ENCODE measurements at regions not wholly inside any gene's neighbourhood (a gene's known extent, or its start where the extent isn't known, plus 50 kb on each side); places are given as distances from the start of the nearest gene placed in this dataset.

DNA sequence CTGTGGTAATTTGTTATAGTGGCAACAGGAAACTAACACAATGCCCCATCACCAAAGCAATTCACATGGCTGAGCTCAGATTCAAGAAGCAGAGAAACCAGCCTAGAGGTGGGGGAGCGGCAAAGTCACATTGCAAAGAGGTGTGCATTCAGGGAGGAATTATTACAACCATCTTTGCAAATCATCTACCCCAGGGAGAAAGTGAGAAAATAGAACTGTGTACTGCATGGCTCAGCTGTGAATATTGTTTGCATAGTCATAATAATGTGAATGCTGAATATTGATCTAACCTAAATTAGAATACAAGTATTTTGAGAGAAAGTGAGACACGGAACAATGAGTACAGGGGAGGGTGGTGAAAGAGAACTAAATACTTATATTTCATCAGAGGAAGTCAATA is 387.9 kb downstream of the BCOR start:
- Histone ChIP-seq H3K4me3 (ENCODE audit: low read length) (no peak overlapping the region), H3K9ac (ENCODE audit: low read length) (no peak overlapping the region), H3F3A (ENCODE audit: insufficient read depth, low read length, poor library complexity, severe bottlenecking) (no peaks in the 10 kb centered on the region), H3K4me2 (ENCODE audit: low read length) (no peak overlapping the region), H3K9me2 (ENCODE audit: insufficient read depth, low read length) (no peaks in the 10 kb centered on the region), H3K36me3 (ENCODE audit: insufficient read depth, low read length) (no peaks in the 10 kb centered on the region), H3K27ac (ENCODE audit: low read length) (no peak overlapping the region), H2AFZ (ENCODE audit: low read depth, low read length) (no peak overlapping the region), H3K79me2 (replicated peaks; ENCODE audit: insufficient read depth, low read length) (no peaks in the 10 kb centered on the region), H4K20me1 (ENCODE audit: insufficient read depth) (no peaks in the 10 kb centered on the region), H3K9me3 (ENCODE audit: low read length) (no peaks in the 10 kb centered on the region), H3K27me3 (ENCODE audit: insufficient read depth, low read depth, low read length) (no peaks in the 10 kb centered on the region)
- TF ChIP-seq MXI1 (conservative IDR thresholded peaks at IDR 0.05; ENCODE audit: poor library complexity, severe bottlenecking) (no peak), RAD21 (conservative IDR thresholded peaks at IDR 0.05) (no peak), POLR2AphosphoS5 (IDR thresholded peaks at IDR 0.05) (no peak), EP300 (conservative IDR thresholded peaks at IDR 0.05; ENCODE audit: poor library complexity, severe bottlenecking) (no peak), EZH2 (IDR thresholded peaks at IDR 0.05; ENCODE audit: borderline replicate concordance, insufficient read depth, low read length, poor library complexity, severe bottlenecking) (no peak), TAF1 (IDR thresholded peaks at IDR 0.05; ENCODE audit: low read depth) (no peak), SMC3 (conservative IDR thresholded peaks at IDR 0.05; ENCODE audit: poor library complexity) (no peak)
- TF ChIP-seq, protein P1, sequence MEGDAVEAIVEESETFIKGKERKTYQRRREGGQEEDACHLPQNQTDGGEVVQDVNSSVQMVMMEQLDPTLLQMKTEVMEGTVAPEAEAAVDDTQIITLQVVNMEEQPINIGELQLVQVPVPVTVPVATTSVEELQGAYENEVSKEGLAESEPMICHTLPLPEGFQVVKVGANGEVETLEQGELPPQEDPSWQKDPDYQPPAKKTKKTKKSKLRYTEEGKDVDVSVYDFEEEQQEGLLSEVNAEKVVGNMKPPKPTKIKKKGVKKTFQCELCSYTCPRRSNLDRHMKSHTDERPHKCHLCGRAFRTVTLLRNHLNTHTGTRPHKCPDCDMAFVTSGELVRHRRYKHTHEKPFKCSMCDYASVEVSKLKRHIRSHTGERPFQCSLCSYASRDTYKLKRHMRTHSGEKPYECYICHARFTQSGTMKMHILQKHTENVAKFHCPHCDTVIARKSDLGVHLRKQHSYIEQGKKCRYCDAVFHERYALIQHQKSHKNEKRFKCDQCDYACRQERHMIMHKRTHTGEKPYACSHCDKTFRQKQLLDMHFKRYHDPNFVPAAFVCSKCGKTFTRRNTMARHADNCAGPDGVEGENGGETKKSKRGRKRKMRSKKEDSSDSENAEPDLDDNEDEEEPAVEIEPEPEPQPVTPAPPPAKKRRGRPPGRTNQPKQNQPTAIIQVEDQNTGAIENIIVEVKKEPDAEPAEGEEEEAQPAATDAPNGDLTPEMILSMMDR (IDR thresholded peaks at IDR 0.05; ENCODE audit: poor library complexity, severe bottlenecking): no peak
- TF ChIP-seq, protein P2, sequence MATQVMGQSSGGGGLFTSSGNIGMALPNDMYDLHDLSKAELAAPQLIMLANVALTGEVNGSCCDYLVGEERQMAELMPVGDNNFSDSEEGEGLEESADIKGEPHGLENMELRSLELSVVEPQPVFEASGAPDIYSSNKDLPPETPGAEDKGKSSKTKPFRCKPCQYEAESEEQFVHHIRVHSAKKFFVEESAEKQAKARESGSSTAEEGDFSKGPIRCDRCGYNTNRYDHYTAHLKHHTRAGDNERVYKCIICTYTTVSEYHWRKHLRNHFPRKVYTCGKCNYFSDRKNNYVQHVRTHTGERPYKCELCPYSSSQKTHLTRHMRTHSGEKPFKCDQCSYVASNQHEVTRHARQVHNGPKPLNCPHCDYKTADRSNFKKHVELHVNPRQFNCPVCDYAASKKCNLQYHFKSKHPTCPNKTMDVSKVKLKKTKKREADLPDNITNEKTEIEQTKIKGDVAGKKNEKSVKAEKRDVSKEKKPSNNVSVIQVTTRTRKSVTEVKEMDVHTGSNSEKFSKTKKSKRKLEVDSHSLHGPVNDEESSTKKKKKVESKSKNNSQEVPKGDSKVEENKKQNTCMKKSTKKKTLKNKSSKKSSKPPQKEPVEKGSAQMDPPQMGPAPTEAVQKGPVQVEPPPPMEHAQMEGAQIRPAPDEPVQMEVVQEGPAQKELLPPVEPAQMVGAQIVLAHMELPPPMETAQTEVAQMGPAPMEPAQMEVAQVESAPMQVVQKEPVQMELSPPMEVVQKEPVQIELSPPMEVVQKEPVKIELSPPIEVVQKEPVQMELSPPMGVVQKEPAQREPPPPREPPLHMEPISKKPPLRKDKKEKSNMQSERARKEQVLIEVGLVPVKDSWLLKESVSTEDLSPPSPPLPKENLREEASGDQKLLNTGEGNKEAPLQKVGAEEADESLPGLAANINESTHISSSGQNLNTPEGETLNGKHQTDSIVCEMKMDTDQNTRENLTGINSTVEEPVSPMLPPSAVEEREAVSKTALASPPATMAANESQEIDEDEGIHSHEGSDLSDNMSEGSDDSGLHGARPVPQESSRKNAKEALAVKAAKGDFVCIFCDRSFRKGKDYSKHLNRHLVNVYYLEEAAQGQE (IDR thresholded peaks at IDR 0.05; ENCODE audit: borderline replicate concordance): no peak

DNA sequence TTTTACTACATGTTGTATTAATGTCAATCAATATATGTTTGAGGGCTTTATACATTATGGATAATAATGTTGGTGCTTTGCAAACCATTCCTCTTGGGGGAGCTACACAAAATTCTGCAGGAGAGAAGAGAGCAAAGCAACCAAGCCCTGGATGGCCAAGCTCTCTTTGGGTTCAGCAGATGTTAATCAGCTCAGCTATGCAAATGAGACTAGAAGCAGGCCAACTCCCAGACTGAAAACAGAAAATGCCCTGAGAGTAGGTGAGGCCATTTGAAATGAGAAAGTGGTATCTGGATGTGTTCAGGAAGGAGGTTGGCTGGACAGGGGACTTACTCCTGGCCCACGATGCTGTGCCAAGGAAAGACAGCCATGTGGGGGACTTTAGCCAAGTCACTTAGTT is 387.0 kb downstream of the BCOR start:
- Histone ChIP-seq H3K4me3 (ENCODE audit: low read length) (no peak overlapping the region), H3K9me3 (ENCODE audit: low read length) (no peaks in the 10 kb centered on the region), H3K4me2 (ENCODE audit: low read length) (no peak overlapping the region), H4K20me1 (ENCODE audit: insufficient read depth) (no peaks in the 10 kb centered on the region), H3K79me2 (replicated peaks; ENCODE audit: insufficient read depth, low read length) (no peaks in the 10 kb centered on the region), H2AFZ (ENCODE audit: low read depth, low read length) (no peak overlapping the region), H3K27ac (ENCODE audit: low read length) (no peak overlapping the region), H3F3A (ENCODE audit: insufficient read depth, low read length, poor library complexity, severe bottlenecking) (no peaks in the 10 kb centered on the region), H3K9ac (ENCODE audit: low read length) (no peak overlapping the region), H3K27me3 (ENCODE audit: insufficient read depth, low read depth, low read length) (no peaks in the 10 kb centered on the region), H3K36me3 (ENCODE audit: insufficient read depth, low read length) (no peaks in the 10 kb centered on the region), H3K9me2 (ENCODE audit: insufficient read depth, low read length) (no peaks in the 10 kb centered on the region)
- TF ChIP-seq EZH2 (IDR thresholded peaks at IDR 0.05; ENCODE audit: borderline replicate concordance, insufficient read depth, low read length, poor library complexity, severe bottlenecking) (no peak), EP300 (conservative IDR thresholded peaks at IDR 0.05; ENCODE audit: poor library complexity, severe bottlenecking) (no peak), RAD21 (conservative IDR thresholded peaks at IDR 0.05) (no peak), TAF1 (IDR thresholded peaks at IDR 0.05; ENCODE audit: low read depth) (no peak), SMC3 (conservative IDR thresholded peaks at IDR 0.05; ENCODE audit: poor library complexity) (no peak), POLR2AphosphoS5 (IDR thresholded peaks at IDR 0.05) (no peak), MXI1 (conservative IDR thresholded peaks at IDR 0.05; ENCODE audit: poor library complexity, severe bottlenecking) (no peak)
- TF ChIP-seq, protein P2 (IDR thresholded peaks at IDR 0.05; ENCODE audit: borderline replicate concordance): no peak
- TF ChIP-seq, protein P1 (IDR thresholded peaks at IDR 0.05; ENCODE audit: poor library complexity, severe bottlenecking): no peak
